ENCODE measurements at regions not wholly inside any gene's neighbourhood (a gene's known extent, or its start where the extent isn't known, plus 50 kb on each side); places are given as distances from the start of the nearest gene placed in this dataset.

DNA sequence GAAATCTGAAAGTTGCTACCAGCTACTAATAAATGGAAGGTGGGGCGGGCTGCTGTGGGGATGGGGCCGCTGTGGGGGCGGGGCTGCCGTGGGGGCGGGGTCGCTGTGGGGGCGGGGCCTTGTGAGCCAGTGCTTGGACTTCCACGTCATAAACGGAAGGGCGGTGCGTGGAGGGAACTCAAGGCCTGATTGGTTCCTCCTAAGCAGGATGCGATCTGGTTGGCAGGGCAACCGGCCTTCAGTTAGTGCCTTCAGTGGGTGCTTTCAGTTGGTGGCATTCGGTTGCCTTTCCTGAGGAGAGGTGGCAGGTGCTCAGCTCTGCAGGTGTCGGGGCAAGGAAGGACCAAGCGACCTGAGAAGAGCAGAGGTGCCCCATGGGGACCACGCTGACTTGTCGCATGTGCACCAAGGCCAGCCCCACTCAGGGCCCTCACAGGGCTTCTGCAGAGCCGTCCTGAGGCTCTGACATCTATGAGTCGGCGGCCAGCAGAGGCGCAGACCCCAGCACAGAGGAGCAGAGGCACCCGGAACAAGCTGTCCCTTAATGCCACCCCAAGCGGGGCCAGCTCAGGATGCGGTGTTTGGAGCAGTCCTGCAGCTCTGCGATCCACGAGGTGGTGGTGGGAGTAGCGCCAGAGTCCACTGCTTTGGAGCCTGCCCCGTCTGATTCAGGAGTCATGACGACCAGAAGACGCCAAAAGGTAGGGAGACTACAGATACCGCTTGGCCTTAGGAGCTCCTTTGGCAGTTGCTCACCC, 54.4 kb upstream of the PDSS1 start:
- no peaks in the 10 kb centered on the region for H3K9me3 ChIP-seq (ENCODE audit: control insufficient read depth, insufficient read depth, low read length)
- H3K9ac ChIP-seq (ENCODE audit: low read depth, low read length), result no peak overlapping the region
- no peaks in the 10 kb centered on the region for H3K4me1 ChIP-seq (ENCODE audit: control insufficient read depth, insufficient read depth, low read length)
- no peaks in the 10 kb centered on the region for H3K27me3 ChIP-seq (ENCODE audit: control insufficient read depth, insufficient read depth, low read length)
- no peak overlapping the region for H3K4me3 ChIP-seq (ENCODE audit: low read depth, low read length)
- H3K36me3 ChIP-seq (ENCODE audit: control insufficient read depth, insufficient read depth, low read length), result no peaks in the 10 kb centered on the region

DNA sequence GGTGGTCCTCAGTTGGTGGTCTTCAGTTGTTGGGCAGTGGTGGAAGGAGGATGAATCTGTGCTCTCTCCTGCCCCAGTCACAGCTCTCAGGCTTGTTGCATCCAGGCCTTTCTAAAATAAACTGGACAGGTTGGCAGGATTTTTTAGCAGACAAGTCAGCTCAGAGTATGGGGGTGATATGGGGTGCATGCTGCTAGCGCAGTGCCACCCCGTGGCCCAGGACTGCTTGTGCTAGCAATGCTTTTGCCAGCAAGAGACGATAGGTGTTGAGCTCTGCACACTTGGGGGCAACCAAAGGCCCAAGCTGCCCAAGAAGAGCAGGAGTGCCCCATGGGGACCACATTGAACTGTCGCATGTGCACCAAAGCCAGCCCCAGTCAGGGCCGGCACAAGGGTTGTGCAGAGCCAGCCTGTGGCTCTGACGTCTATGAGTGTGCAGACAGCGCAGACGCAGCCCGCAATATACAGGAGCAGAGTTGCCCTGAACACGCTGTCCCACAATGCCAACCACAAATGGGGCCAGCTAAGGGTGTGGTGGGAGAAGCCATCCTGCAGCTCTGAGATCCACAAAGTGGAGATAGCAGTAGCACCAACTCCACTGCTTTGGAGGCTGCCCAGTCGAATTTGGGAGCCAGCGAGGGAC, 49.8 kb upstream of the PDSS1 start:
- Histone ChIP-seq H3K9ac (ENCODE audit: low read depth, low read length) (no peak overlapping the region), H3K4me3 (ENCODE audit: low read depth, low read length) (no peak overlapping the region), H3K36me3 (ENCODE audit: control insufficient read depth, insufficient read depth, low read length) (no peaks in the 10 kb centered on the region), H3K4me1 (ENCODE audit: control insufficient read depth, insufficient read depth, low read length) (no peaks in the 10 kb centered on the region), H3K9me3 (ENCODE audit: control insufficient read depth, insufficient read depth, low read length) (no peaks in the 10 kb centered on the region), H3K27me3 (ENCODE audit: control insufficient read depth, insufficient read depth, low read length) (no peaks in the 10 kb centered on the region)

All from iPS-15b (cell line).